ENCODE measurements at regions not wholly inside any gene's neighbourhood (a gene's known extent, or its start where the extent isn't known, plus 50 kb on each side); places are given as distances from the start of the nearest gene placed in this dataset.

DNA sequence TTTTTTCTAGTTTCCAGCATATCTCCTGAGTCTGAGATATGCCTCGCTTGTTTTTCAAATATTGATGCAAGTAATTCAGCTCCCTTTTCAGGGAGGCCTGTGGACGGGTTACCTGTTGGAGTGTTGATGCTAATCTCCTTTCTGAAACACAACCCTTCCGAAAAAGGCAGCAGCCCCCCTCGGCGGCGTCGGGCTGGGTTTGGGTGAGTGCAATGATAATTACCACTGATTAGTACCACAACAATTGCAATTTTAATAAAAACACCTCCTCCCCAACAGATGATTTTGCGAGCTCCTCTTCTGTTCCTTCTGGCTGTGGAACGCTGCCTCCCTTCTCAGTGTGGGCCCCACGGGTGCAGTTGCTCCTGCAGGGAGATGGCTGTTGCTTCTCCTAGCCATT, 66.3 kb downstream of the PTGR3 start:
- H3K4me1 ChIP-seq (ENCODE audit: control insufficient read depth in 1 of 2, insufficient read depth in 2 of 2, low read length in 2 of 2): no peaks in the 10 kb centered on the region
- no peak overlapping the region for H3K27ac ChIP-seq (ENCODE audit: low read depth, low read length)
- no peaks in the 10 kb centered on the region for H3K36me3 ChIP-seq (ENCODE audit: control insufficient read depth in 1 of 2, insufficient read depth in 2 of 2, low read length in 2 of 2)
- ChIA-PET POLR2A (no interaction called here), CTCF (no interaction called here), RAD21 (ENCODE audit: low non-redundant PET in 1 of 2, low total read pairs in 2 of 2, uncharacterized antibody in 2 of 2, unreplicated experiment in 2 of 2) (no interaction called here)
- TF ChIP-seq TCF7L2 (IDR thresholded peaks at IDR 0.05; ENCODE audit: borderline replicate concordance, extremely low read depth, insufficient read depth, insufficient read length) (no peak), SIN3A (IDR thresholded peaks at IDR 0.05; ENCODE audit: low read depth) (no peak), SP1 (IDR thresholded peaks at IDR 0.05; ENCODE audit: low read depth) (no peak), EZH2phosphoT487 (IDR thresholded peaks at IDR 0.05; ENCODE audit: borderline replicate concordance) (no peak), SRF (IDR thresholded peaks at IDR 0.05; ENCODE audit: low read depth) (no peak)
- TF ChIP-seq, protein P1, sequence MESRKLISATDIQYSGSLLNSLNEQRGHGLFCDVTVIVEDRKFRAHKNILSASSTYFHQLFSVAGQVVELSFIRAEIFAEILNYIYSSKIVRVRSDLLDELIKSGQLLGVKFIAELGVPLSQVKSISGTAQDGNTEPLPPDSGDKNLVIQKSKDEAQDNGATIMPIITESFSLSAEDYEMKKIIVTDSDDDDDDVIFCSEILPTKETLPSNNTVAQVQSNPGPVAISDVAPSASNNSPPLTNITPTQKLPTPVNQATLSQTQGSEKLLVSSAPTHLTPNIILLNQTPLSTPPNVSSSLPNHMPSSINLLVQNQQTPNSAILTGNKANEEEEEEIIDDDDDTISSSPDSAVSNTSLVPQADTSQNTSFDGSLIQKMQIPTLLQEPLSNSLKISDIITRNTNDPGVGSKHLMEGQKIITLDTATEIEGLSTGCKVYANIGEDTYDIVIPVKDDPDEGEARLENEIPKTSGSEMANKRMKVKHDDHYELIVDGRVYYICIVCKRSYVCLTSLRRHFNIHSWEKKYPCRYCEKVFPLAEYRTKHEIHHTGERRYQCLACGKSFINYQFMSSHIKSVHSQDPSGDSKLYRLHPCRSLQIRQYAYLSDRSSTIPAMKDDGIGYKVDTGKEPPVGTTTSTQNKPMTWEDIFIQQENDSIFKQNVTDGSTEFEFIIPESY (IDR thresholded peaks at IDR 0.05; ENCODE audit: extremely low read depth, insufficient replicate concordance, low read length): no peak
- H3K9ac ChIP-seq (ENCODE audit: low read length): no peak overlapping the region
- H3K27me3 ChIP-seq (ENCODE audit: insufficient read depth, low read length): no peaks in the 10 kb centered on the region
- no peaks in the 10 kb centered on the region for H3K79me2 ChIP-seq (ENCODE audit: insufficient read depth, low read length)
- no peaks in the 10 kb centered on the region for H3K9me2 ChIP-seq (ENCODE audit: insufficient read depth)
- no peaks in the 10 kb centered on the region for H4K20me1 ChIP-seq (ENCODE audit: insufficient read depth)
- BruUV-seq (replicated peaks): no TSS peak
- peaks cover 0 to 5% of the 10 kb centered on the region in 2 experiments; a peak in 1 of 4 replicates for H3K9me3 ChIP-seq (ENCODE audit: control insufficient read depth in 1 of 2, insufficient read depth in 1 of 2, low read depth in 1 of 2, low read length in 2 of 2)
- H3K4me3 ChIP-seq (replicated peaks in 1 of 2; ENCODE audit: low read depth in 1 of 2, low read length in 2 of 2): no peak overlapping the region
- intact Hi-C loops (cut with micrococcal nuclease): no loop called here
- DNase-seq (ENCODE audit: low read depth, low spot score) (no peak), ATAC-seq (no peak)
- no peak overlapping the region for H2AFZ ChIP-seq (ENCODE audit: low read depth, low read length, poor library complexity, severe bottlenecking)
- H3K4me2 ChIP-seq (ENCODE audit: low read length): no peak overlapping the region

- Histone ChIP-seq H3K27me3 (ENCODE audit: insufficient read depth, low read length) (no peaks in the 10 kb centered on the region), H3K4me1 (ENCODE audit: control insufficient read depth in 1 of 2, insufficient read depth in 2 of 2, low read length in 2 of 2) (no peaks in the 10 kb centered on the region), H3K4me3 (replicated peaks in 1 of 2; ENCODE audit: low read depth in 1 of 2, low read length in 2 of 2) (no peak overlapping the region), H3K9ac (ENCODE audit: low read length) (no peak overlapping the region), H3K9me3 (ENCODE audit: control insufficient read depth in 1 of 2, insufficient read depth in 1 of 2, low read depth in 1 of 2, low read length in 2 of 2) (no peaks in the 10 kb centered on the region), H3K27ac (ENCODE audit: low read depth, low read length) (no peak overlapping the region), H3K79me2 (ENCODE audit: insufficient read depth, low read length) (no peaks in the 10 kb centered on the region), H2AFZ (ENCODE audit: low read depth, low read length, poor library complexity, severe bottlenecking) (no peak overlapping the region), H3K4me2 (ENCODE audit: low read length) (no peak overlapping the region), H4K20me1 (ENCODE audit: insufficient read depth) (no peaks in the 10 kb centered on the region), H3K36me3 (ENCODE audit: control insufficient read depth in 1 of 2, insufficient read depth in 2 of 2, low read length in 2 of 2) (no peaks in the 10 kb centered on the region), H3K9me2 (ENCODE audit: insufficient read depth) (no peaks in the 10 kb centered on the region)
- ChIA-PET POLR2A (no interaction called here), CTCF (no interaction called here), RAD21 (ENCODE audit: low non-redundant PET in 1 of 2, low total read pairs in 2 of 2, uncharacterized antibody in 2 of 2, unreplicated experiment in 2 of 2) (no interaction called here)
- no TSS peak for BruUV-seq (replicated peaks)
- ATAC-seq: no peak
- no peak for DNase-seq (ENCODE audit: low read depth, low spot score)
- intact Hi-C loops (cut with micrococcal nuclease): no loop called here
- no peak for TF ChIP-seq POLR2AphosphoS5 (IDR thresholded peaks at IDR 0.05; ENCODE audit: low read depth, low read length)
- no peak for TF ChIP-seq EGR1 (IDR thresholded peaks at IDR 0.05; ENCODE audit: low read depth)
- TF ChIP-seq TCF7L2 (IDR thresholded peaks at IDR 0.05; ENCODE audit: borderline replicate concordance, extremely low read depth, insufficient read depth, insufficient read length): no peak
- no peak for TF ChIP-seq SP1 (IDR thresholded peaks at IDR 0.05; ENCODE audit: low read depth)
- TF ChIP-seq, protein P2, sequence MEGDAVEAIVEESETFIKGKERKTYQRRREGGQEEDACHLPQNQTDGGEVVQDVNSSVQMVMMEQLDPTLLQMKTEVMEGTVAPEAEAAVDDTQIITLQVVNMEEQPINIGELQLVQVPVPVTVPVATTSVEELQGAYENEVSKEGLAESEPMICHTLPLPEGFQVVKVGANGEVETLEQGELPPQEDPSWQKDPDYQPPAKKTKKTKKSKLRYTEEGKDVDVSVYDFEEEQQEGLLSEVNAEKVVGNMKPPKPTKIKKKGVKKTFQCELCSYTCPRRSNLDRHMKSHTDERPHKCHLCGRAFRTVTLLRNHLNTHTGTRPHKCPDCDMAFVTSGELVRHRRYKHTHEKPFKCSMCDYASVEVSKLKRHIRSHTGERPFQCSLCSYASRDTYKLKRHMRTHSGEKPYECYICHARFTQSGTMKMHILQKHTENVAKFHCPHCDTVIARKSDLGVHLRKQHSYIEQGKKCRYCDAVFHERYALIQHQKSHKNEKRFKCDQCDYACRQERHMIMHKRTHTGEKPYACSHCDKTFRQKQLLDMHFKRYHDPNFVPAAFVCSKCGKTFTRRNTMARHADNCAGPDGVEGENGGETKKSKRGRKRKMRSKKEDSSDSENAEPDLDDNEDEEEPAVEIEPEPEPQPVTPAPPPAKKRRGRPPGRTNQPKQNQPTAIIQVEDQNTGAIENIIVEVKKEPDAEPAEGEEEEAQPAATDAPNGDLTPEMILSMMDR (IDR thresholded peaks at IDR 0.05 in 2 of 3, conservative IDR thresholded peaks at IDR 0.05 in 1 of 3; ENCODE audit: borderline replicate concordance in 1 of 3, insufficient read depth in 1 of 3, low read depth in 2 of 3, low read length in 2 of 3): no peak
- TF ChIP-seq EZH2 (IDR thresholded peaks at IDR 0.05): no peak
- no peak for TF ChIP-seq CEBPB (IDR thresholded peaks at IDR 0.05; ENCODE audit: low read depth)
- TF ChIP-seq FOSL1 (IDR thresholded peaks at IDR 0.05; ENCODE audit: low read depth): no peak
Observed at GRCh38 chr18:75141734-75142133, 67.2 kb downstream of the PTGR3 start.
